ENCODE measurements at regions not wholly inside any gene's neighbourhood (a gene's known extent, or its start where the extent isn't known, plus 50 kb on each side); places are given as distances from the start of the nearest gene placed in this dataset.
"Not testable (repeated sequence)": the region's sequence is repeated elsewhere in the genome, so short reads cannot be mapped to it uniquely, and the experiment has no call there.

DNA sequence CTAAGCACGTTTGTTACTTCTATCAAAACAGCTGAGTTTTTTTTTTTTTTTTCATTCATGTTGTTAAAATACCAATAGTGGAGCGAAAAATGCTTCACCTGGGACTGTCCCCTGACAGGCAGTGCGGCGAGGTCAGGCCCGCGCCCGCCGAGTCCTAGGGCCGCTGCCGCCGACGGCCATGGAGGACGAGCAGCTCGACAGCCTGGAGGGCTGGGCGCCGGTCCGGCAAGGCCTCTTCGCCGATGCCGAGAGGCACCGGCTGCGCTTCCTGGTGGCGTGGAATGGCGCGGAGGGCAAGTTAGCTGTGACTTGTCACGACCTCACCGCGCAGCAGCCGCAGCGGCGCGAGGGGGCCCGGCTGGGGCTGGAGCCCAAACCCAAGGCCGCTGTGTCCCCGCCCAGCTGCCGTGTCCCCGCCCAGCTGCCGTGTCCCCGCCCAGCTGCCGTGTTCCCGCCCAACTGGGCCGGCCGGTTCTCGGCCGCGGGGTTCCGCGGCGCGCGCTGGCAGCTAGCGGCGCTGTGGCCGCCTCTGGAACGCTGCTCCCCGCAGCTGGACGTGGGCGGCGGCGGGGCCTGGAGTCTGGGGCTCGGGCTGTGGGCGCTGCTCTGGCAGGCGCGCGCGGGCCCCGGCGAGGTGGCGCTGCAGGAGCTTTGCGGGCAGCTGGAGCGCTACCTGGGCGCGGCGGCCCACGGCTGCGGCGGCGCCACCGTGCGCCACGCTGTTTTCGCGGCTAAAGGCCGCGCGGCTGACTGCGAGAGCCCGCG lies 56.7 kb upstream of the GOLGA8R start:
- H3K36me3 Mint-ChIP-seq (ENCODE audit: low read depth); H3K4me1 Mint-ChIP-seq; H3K27ac Mint-ChIP-seq; H3K27me3 Mint-ChIP-seq; H3K9me3 Mint-ChIP-seq: not testable (repeated sequence)
- peak; percentile 80 for ATAC-seq
- peak; percentile 30 for DNase-seq
- peak overlapping the region; percentile 34 for H3K4me3 Mint-ChIP-seq

GRCh38 chr15:30471366-30471749 lies 57.3 kb upstream of the GOLGA8R start:
- not testable (repeated sequence) for H3K27ac Mint-ChIP-seq; H3K4me1 Mint-ChIP-seq; H3K36me3 Mint-ChIP-seq (ENCODE audit: low read depth); H3K4me3 Mint-ChIP-seq; DNase-seq; H3K27me3 Mint-ChIP-seq; ATAC-seq; H3K9me3 Mint-ChIP-seq

- H3K27me3 Mint-ChIP-seq; DNase-seq; H3K27ac Mint-ChIP-seq; H3K36me3 Mint-ChIP-seq (ENCODE audit: low read depth); H3K4me3 Mint-ChIP-seq; H3K9me3 Mint-ChIP-seq; H3K4me1 Mint-ChIP-seq: not testable (repeated sequence)
- ATAC-seq: peak; percentile 61
These were observed 57.9 kb upstream of the GOLGA8R start for GRCh38 chr15:30471817-30472551.

DNA sequence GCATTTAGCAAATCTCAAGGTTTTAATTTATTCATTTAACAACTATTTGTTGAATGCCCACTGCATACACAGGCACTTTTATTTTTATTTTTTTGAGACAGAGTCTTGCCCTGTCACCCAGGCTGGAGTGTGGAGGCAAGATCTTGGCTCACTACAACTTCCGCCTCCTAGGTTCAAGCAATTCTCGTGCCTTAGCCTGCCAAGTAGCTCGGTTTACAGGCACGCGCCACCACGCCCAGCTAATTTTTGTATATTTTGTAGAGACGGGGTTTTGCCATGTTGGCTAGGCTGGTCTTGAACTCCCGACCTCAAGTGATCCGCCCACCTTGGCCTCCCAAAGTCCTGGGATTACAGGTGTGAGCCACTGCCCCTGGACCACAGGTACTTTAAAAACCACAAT lies 67.0 kb upstream of the GOLGA8Q start:
- H3K27me3 Mint-ChIP-seq, H3K4me3 Mint-ChIP-seq, H3K9me3 Mint-ChIP-seq, DNase-seq, H3K4me1 Mint-ChIP-seq, ATAC-seq, H3K27ac Mint-ChIP-seq: not testable (repeated sequence)
- H3K36me3 Mint-ChIP-seq (ENCODE audit: low read depth): peaks cover 14% of the 10 kb centered on the region

DNA sequence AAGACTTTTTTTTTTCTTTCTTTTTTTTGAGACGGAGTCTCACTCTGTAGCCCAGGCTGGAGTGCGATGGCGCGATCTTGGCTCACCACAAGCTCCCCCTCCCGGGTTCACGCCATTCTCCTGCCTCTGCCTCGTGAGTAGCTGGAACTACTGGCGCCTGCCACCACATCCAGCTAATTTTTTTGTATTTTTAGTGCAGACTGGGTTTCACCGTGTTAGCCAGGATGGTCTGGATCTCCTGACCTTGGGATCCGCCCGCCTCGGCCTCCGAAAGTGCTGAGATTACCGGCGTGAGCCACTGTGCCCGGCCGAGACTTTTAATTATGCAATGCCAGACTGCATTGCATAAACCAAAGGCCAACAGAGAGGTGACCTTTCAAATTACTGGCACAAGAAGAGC lies 62.6 kb upstream of the GOLGA8Q start:
- DNase-seq, ATAC-seq, H3K27ac Mint-ChIP-seq, H3K27me3 Mint-ChIP-seq, H3K9me3 Mint-ChIP-seq, H3K4me1 Mint-ChIP-seq, H3K4me3 Mint-ChIP-seq: not testable (repeated sequence)
- peaks cover 14% of the 10 kb centered on the region for H3K36me3 Mint-ChIP-seq (ENCODE audit: low read depth)

- not testable (repeated sequence) for H3K27me3 Mint-ChIP-seq, ATAC-seq, H3K9me3 Mint-ChIP-seq, H3K27ac Mint-ChIP-seq, H3K4me1 Mint-ChIP-seq, DNase-seq, H3K4me3 Mint-ChIP-seq
- H3K36me3 Mint-ChIP-seq (ENCODE audit: low read depth): peaks cover 14% of the 10 kb centered on the region
These were observed 61.5 kb upstream of the GOLGA8Q start for GRCh38 chr15:30490334-30490733.

GRCh38 chr15:30493947-30494346 lies 57.9 kb upstream of the GOLGA8Q start:
- H3K27ac Mint-ChIP-seq; H3K9me3 Mint-ChIP-seq; DNase-seq; H3K4me1 Mint-ChIP-seq; H3K27me3 Mint-ChIP-seq; H3K4me3 Mint-ChIP-seq; H3K36me3 Mint-ChIP-seq (ENCODE audit: low read depth): not testable (repeated sequence)
- ATAC-seq: peak; percentile 57

GRCh38 chr15:30497275-30497674 lies 54.6 kb upstream of the GOLGA8Q start:
- H3K36me3 Mint-ChIP-seq (ENCODE audit: low read depth); H3K27me3 Mint-ChIP-seq; H3K4me1 Mint-ChIP-seq; ATAC-seq; H3K4me3 Mint-ChIP-seq; H3K9me3 Mint-ChIP-seq; DNase-seq; H3K27ac Mint-ChIP-seq: not testable (repeated sequence)

DNA sequence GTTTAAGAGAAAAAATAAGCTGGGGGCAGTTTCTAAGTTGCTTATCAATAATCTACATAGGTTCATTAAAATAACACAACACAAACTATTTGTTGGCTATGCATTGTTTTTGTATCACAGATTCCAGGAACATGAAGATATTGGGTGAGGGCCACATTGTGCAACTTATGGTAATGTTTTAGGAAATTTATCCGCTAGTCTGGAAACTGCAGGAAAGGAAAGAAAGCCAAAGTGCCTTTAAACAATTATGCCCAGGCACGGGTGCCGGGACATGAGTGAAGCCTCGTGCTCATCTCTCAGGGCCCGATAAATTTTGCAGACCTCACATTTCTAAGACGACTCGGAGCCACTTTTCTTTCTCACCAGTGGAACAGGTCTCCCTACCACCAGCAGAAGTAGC lies 52.6 kb upstream of the GOLGA8Q start:
- not testable (repeated sequence) for ATAC-seq; DNase-seq; H3K27me3 Mint-ChIP-seq; H3K36me3 Mint-ChIP-seq (ENCODE audit: low read depth); H3K27ac Mint-ChIP-seq; H3K4me1 Mint-ChIP-seq; H3K4me3 Mint-ChIP-seq; H3K9me3 Mint-ChIP-seq

DNA sequence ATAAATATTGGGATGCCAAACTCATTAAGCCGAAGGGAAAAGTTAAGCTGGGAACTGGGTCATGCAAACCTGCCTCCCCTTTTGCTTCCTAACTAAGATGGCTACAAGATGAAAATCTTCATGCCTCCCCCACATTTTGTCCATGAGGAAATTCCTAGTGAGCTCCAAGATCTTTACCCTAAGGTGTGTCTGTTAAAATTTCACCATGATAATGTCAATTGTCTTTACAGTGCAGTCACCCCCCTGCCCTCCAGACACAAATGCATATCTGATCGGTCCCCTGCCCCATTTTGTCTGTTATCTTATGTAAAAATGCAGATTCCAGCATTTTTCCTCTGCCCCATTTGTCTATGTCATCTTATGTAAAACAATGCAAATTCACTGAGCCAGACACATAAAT lies 51.3 kb upstream of the GOLGA8Q start:
- not testable (repeated sequence) for H3K9me3 Mint-ChIP-seq; ATAC-seq; H3K27ac Mint-ChIP-seq; H3K27me3 Mint-ChIP-seq; H3K4me3 Mint-ChIP-seq; H3K4me1 Mint-ChIP-seq; DNase-seq; H3K36me3 Mint-ChIP-seq (ENCODE audit: low read depth)
